A549 (cell line): ENCODE measurements at regions not wholly inside any gene's neighbourhood (a gene's known extent, or its start where the extent isn't known, plus 50 kb on each side); places are given as distances from the start of the nearest gene placed in this dataset.
"Not testable (repeated sequence)": the region's sequence is repeated elsewhere in the genome, so short reads cannot be mapped to it uniquely, and the experiment has no call there.

Experiments
- ATAC-seq, 2 experiments: fragments of 200-7000 bp in 1 of 2; fragments of >200 bp in 1 of 2; cut with Nextera tagmentation in 1 of 2; cut with Tn5 transposase in 1 of 2; 3 replicates each; pipeline versions ENCODE4 v1.8.0 to v1.9.1; 2018 to 2020; ENCODE audit warnings: mild to moderate bottlenecking in 1 of 2, moderate library complexity in 1 of 2
- CTCF ChIA-PET: fragments of 300-600 bp; sonication (Branson Sonifier 250); formaldehyde crosslinking; extraction: SDS; loops from one replicate; lab custom pipeline; 2021; ENCODE audit warnings: antibody characterized with exemption, inconsistent platforms; lab: Yijun Ruan, JAX
- POLR2A ChIA-PET: fragments of 350-600 bp; formaldehyde crosslinking; extraction: SDS; loops from one replicate; lab custom pipeline; 2021; ENCODE audit warnings: antibody characterized with exemption, inconsistent platforms; lab: Yijun Ruan, JAX
- DNase-seq, 2 experiments: peaks; one replicate each; pipeline versions ENCODE4 v3.0.0 to v3.0.0-alpha.2; 2011 to 2016; ENCODE audit warnings: low read depth in 1 of 2, low spot score in 1 of 2
- FAIRE-seq: peaks from 2 replicates; lab custom pipeline; 2011; peaks lifted over from hg19 to GRCh38; lab: Jason Lieb, UNC
- H3K27ac ChIP-seq, 2 experiments: fragments of >200 bp; sonication (Bioruptor Twin); formaldehyde crosslinking; 3 replicates each; pipeline ENCODE4 v1.5.1; 2016 to 2017
- H3K4me1 ChIP-seq: fragments of >200 bp; sonication (Bioruptor Twin); formaldehyde crosslinking; 3 replicates; pipeline ENCODE4 v1.6.1; 2016
- H3K4me2 ChIP-seq: fragments of >200 bp; sonication (Bioruptor Twin); formaldehyde crosslinking; 3 replicates; pipeline ENCODE4 v1.6.1; 2016
- H3K4me3 ChIP-seq: fragments of >200 bp; sonication (Bioruptor Twin); formaldehyde crosslinking; 3 replicates; pipeline ENCODE4 v1.5.1; 2016
- H3K9me3 ChIP-seq: fragments of >200 bp; sonication (Bioruptor Twin); formaldehyde crosslinking; 3 replicates; pipeline ENCODE4 v1.6.1; 2016
- BHLHE40 ChIP-seq: IDR thresholded peaks from 2 replicates; pipeline ENCODE4 v1.6.1; 2012; ENCODE audit warnings: low read depth, low read length, inconsistent platforms
- CBX2 ChIP-seq: fragments of 200-600 bp; sonication (generic); IDR thresholded peaks from 2 replicates; pipeline ENCODE4 v1.6.1; 2016; ENCODE audit warnings: low read depth, mild to moderate bottlenecking, borderline replicate concordance
- CBX8 ChIP-seq: fragments of 200-600 bp; sonication (generic); IDR thresholded peaks from 2 replicates; pipeline ENCODE4 v1.6.1; 2016
- CEBPB ChIP-seq, 2 experiments: fragments of >200 bp in 1 of 2; sonication (Bioruptor Twin) in 1 of 2; formaldehyde crosslinking in 1 of 2; IDR thresholded peaks; 2 replicates each; pipeline ENCODE4 v1.6.1; 2012 to 2016
- CHD2 ChIP-seq: fragments of 150-350 bp; IDR thresholded peaks from 2 replicates; pipeline ENCODE4 v1.6.1; 2014; ENCODE audit warnings: low read length; ENCODE audit not compliant: partially characterized antibody
- CHD4 ChIP-seq: fragments of 200-600 bp; sonication (generic); IDR thresholded peaks from 2 replicates; pipeline ENCODE4 v1.6.1; 2016; ENCODE audit warnings: antibody characterized with exemption, mild to moderate bottlenecking, borderline replicate concordance
- CTCF ChIP-seq: fragments of >200 bp; sonication (Bioruptor Twin); formaldehyde crosslinking; IDR thresholded peaks from 3 replicates; pipeline ENCODE4 v1.5.1; 2016
- E2F6 ChIP-seq: IDR thresholded peaks from 2 replicates; pipeline ENCODE4 v1.6.1; 2012; ENCODE audit warnings: low read depth, borderline replicate concordance
- EHF ChIP-seq: fragments of 250-450 bp; sonication (Bioruptor Pico); IDR thresholded peaks from 2 replicates; pipeline ENCODE4 v1.5.0; 2020; ENCODE audit warnings: mild to moderate bottlenecking
- FOSB ChIP-seq: fragments of 250-450 bp; sonication (Bioruptor Pico); IDR thresholded peaks from 2 replicates; pipeline ENCODE4 v1.5.0; 2020; ENCODE audit warnings: mild to moderate bottlenecking, moderate library complexity
- HMGXB4 ChIP-seq: fragments of 250-450 bp; sonication (Bioruptor Pico); IDR thresholded peaks from 2 replicates; pipeline ENCODE4 v1.5.0; 2021; ENCODE audit warnings: mild to moderate bottlenecking, moderate library complexity, borderline replicate concordance
- HOXA7 ChIP-seq: fragments of 250-450 bp; sonication (Bioruptor Pico); IDR thresholded peaks from 2 replicates; pipeline ENCODE4 v1.5.0; 2020; ENCODE audit warnings: mild to moderate bottlenecking, moderate library complexity
- HOXB5 ChIP-seq: fragments of 250-450 bp; sonication (Bioruptor Pico); IDR thresholded peaks from 2 replicates; pipeline ENCODE4 v1.5.0; 2020; ENCODE audit warnings: mild to moderate bottlenecking, moderate library complexity
- JUN ChIP-seq, 2 experiments: fragments of >200 bp; sonication (Bioruptor Twin); formaldehyde crosslinking; IDR thresholded peaks; 2 replicates in 1 of 2; 3 replicates in 1 of 2; pipeline ENCODE4 v1.6.1; 2016 to 2017
- JUNB ChIP-seq: fragments of >200 bp; sonication (Bioruptor Twin); formaldehyde crosslinking; IDR thresholded peaks from 2 replicates; pipeline ENCODE4 v1.6.1; 2016
- KDM5A ChIP-seq: fragments of 200-600 bp; sonication (generic); IDR thresholded peaks from 2 replicates; pipeline ENCODE4 v1.6.1; 2016; ENCODE audit warnings: antibody characterized with exemption, mild to moderate bottlenecking
- MAX ChIP-seq: IDR thresholded peaks from 2 replicates; pipeline ENCODE4 v1.6.1; 2012
- PBX3 ChIP-seq: IDR thresholded peaks from 2 replicates; pipeline ENCODE4 v1.6.1; 2012
- PHF8 ChIP-seq: fragments of 200-600 bp; sonication (generic); IDR thresholded peaks from 2 replicates; pipeline ENCODE4 v1.6.1; 2016; ENCODE audit warnings: low read depth, mild to moderate bottlenecking, antibody characterized with exemption, moderate library complexity, borderline replicate concordance
- RAD21 ChIP-seq, 2 experiments: fragments of >200 bp in 1 of 2; sonication (Bioruptor Twin) in 1 of 2; formaldehyde crosslinking in 1 of 2; IDR thresholded peaks in 1 of 2; conservative IDR thresholded peaks in 1 of 2; 2 replicates in 1 of 2; 3 replicates in 1 of 2; pipeline ENCODE4 v1.6.1; 2012 to 2018; ENCODE audit warnings: inconsistent platforms in 1 of 2
- RCOR1 ChIP-seq: fragments of 150-350 bp; IDR thresholded peaks from 2 replicates; pipeline ENCODE4 v1.6.1; 2014; ENCODE audit warnings: antibody characterized with exemption, low read length, low read depth
- RFX5 ChIP-seq: fragments of 450-650 bp; IDR thresholded peaks from 2 replicates; pipeline ENCODE4 v1.7.1; 2014; ENCODE audit warnings: antibody characterized with exemption, mild to moderate bottlenecking, moderate library complexity
- RNF2 ChIP-seq: fragments of 200-600 bp; sonication (generic); IDR thresholded peaks from 2 replicates; pipeline ENCODE4 v1.6.1; 2016; ENCODE audit warnings: low read depth, mild to moderate bottlenecking, antibody characterized with exemption, moderate library complexity, borderline replicate concordance
- SMC3 ChIP-seq: fragments of >200 bp; sonication (Bioruptor Twin); formaldehyde crosslinking; IDR thresholded peaks from 3 replicates; pipeline ENCODE4 v1.6.1; 2018; ENCODE audit warnings: inconsistent platforms
- TFCP2L1 ChIP-seq: fragments of 250-450 bp; sonication (Bioruptor Pico); IDR thresholded peaks from 2 replicates; pipeline ENCODE4 v1.5.0; 2021; ENCODE audit warnings: mild to moderate bottlenecking
- TP53 ChIP-seq: fragments of 250-450 bp; sonication (Bioruptor Pico); IDR thresholded peaks from 2 replicates; pipeline ENCODE4 v1.5.0; 2021; ENCODE audit warnings: mild to moderate bottlenecking, moderate library complexity
- USF2 ChIP-seq: fragments of 450-650 bp; IDR thresholded peaks from 2 replicates; pipeline ENCODE4 v1.6.1; 2014; ENCODE audit warnings: antibody characterized with exemption
- ZNF302 ChIP-seq: fragments of 250-450 bp; sonication (Bioruptor Pico); IDR thresholded peaks from 2 replicates; pipeline ENCODE4 v1.9.0; 2021; ENCODE audit warnings: inconsistent platforms, mild to moderate bottlenecking, moderate library complexity
- WGBS: methylation state at CpG from one replicate; pipeline ENCODE4 v1.1.6; 2017; ENCODE audit errors: missing lambda C conversion rate; 5-methylcytosine and 5-hydroxymethylcytosine counted together

- no peak for TF ChIP-seq MAX
- TF ChIP-seq ZNF302 (CRISPR knock-in tag) = no peak
- TF ChIP-seq RCOR1 = no peak
- no peak for TF ChIP-seq HOXB5 (CRISPR knock-in tag)
- no peak for TF ChIP-seq USF2
- TF ChIP-seq RNF2 = no peak
- TF ChIP-seq CBX2 = no peak
- TF ChIP-seq PBX3 = no peak
- TF ChIP-seq CEBPB (IDR thresholded peaks at IDR 0.05) = no peak
- no peak for TF ChIP-seq PHF8
- TF ChIP-seq SMC3 = no peak
- no peak for TF ChIP-seq RAD21 (conservative IDR thresholded peaks at IDR 0.05 in 1 of 2, IDR thresholded peaks at IDR 0.05 in 1 of 2)
- TF ChIP-seq RFX5 = no peak
- TF ChIP-seq HOXA7 = no peak
- no peak for TF ChIP-seq KDM5A
- no peak for TF ChIP-seq EHF (CRISPR knock-in tag)
- 2% methylated on average over 4 of the region's 5 CpGs for WGBS
- no peak overlapping the region for H3K27ac ChIP-seq
- POLR2A ChIA-PET = no interaction called here
- no peaks in the 10 kb centered on the region for H3K9me3 ChIP-seq
- DNase-seq (no peak), ATAC-seq (no peak), FAIRE-seq (no peak)
- no peak overlapping the region for H3K4me2 ChIP-seq
- no peak overlapping the region for H3K4me3 ChIP-seq
- H3K4me1 ChIP-seq = no peaks in the 10 kb centered on the region
- CTCF ChIA-PET = interaction anchor here (1.4 kb wide), 1 partner anchor 14 kb away, joined by 3 read pairs; no protein-coding TSS in a partner anchor
These were observed 399.0 kb downstream of the CCSER2 start for GRCh38 chr10:84727398-84727797.

- H3K9me3 ChIP-seq, H3K27ac ChIP-seq, DNase-seq, CTCF ChIA-PET, FAIRE-seq, H3K4me2 ChIP-seq, ATAC-seq, H3K4me3 ChIP-seq, H3K4me1 ChIP-seq, POLR2A ChIA-PET: not testable (repeated sequence)
- whole genome bisulfite sequencing = 6% methylated on average over 9 of the region's 9 CpGs
These were observed 410.7 kb downstream of the CCSER2 start for GRCh38 chr10:84739126-84739525.

- Histone ChIP-seq H3K27ac (no peak overlapping the region), H3K9me3 (no peaks in the 10 kb centered on the region), H3K4me3 (no peak overlapping the region), H3K4me2 (no peak overlapping the region), H3K4me1 (no peaks in the 10 kb centered on the region)
- ATAC-seq (no peak), FAIRE-seq (no peak), DNase-seq (no peak)
- WGBS = 80% methylated on average over 1 of the region's 1 CpG
- ChIA-PET POLR2A (no interaction called here), CTCF (no interaction called here)
- TF ChIP-seq TFCP2L1 (CRISPR knock-in tag) (no peak), E2F6 (no peak), FOSB (CRISPR knock-in tag) (no peak), PBX3 (no peak), RFX5 (no peak), JUNB (no peak), CTCF (no peak), CBX2 (no peak), JUN (IDR thresholded peaks at IDR 0.05) (no peak), HMGXB4 (CRISPR knock-in tag) (no peak), CHD2 (no peak), TP53 (no peak), CBX8 (no peak), RNF2 (no peak), KDM5A (no peak), HOXB5 (CRISPR knock-in tag) (no peak), BHLHE40 (no peak), CHD4 (no peak)
These were observed 411.3 kb downstream of the CCSER2 start for GRCh38 chr10:84739641-84740040.
